Upper lobe of left lung (tissue), 6 donors: ENCODE measurements at regions not wholly inside any gene's neighbourhood (a gene's known extent, or its start where the extent isn't known, plus 50 kb on each side); places are given as distances from the start of the nearest gene placed in this dataset.

ENCODE experiments used
- ATAC-seq, 2 donors: fragments of 200-7000 bp; cut with Tn5 transposase; one replicate each; pipeline ENCODE4 v1.9.1; 2022; ENCODE audit warnings: mild to moderate bottlenecking in 2 of 2, moderate library complexity in 2 of 2; ENCODE audit not compliant: low FRiP score in 2 of 2
- DNase-seq, 2 donors: peaks; one replicate each; pipeline ENCODE4 v3.0.0-alpha.2; 2019 to 2020
- H3K27ac ChIP-seq, 4 donors: fragments of 200-600 bp; sonication (generic); one replicate each; pipeline ENCODE4 v1.5.1; 2016 to 2019
- H3K27me3 ChIP-seq, 4 donors: fragments of 200-600 bp; sonication (generic); one replicate each; pipeline ENCODE4 v1.5.1; 2017 to 2019
- H3K36me3 ChIP-seq, 4 donors: fragments of 200-600 bp; sonication (generic); one replicate each; pipeline ENCODE4 v1.5.1; 2016 to 2019
- H3K4me1 ChIP-seq, 4 donors: fragments of 200-600 bp; sonication (generic); one replicate each; pipeline ENCODE4 v1.5.1; 2018 to 2019
- H3K4me3 ChIP-seq, 4 donors: fragments of 200-600 bp; sonication (generic); one replicate each; pipeline ENCODE4 v1.5.1; 2017 to 2019; ENCODE audit warnings: mild to moderate bottlenecking in 2 of 4, moderate library complexity in 1 of 4
- H3K9me3 ChIP-seq, 4 donors: fragments of 200-600 bp; sonication (generic); one replicate each; pipeline ENCODE4 v1.5.1; 2018 to 2019
- EP300 ChIP-seq, 4 donors: sonication (generic); formaldehyde crosslinking; IDR thresholded peaks; one replicate each; pipeline ENCODE4 v1.5.1; 2017; ENCODE audit warnings: antibody characterized with exemption in 4 of 4, control low read depth in 2 of 4
- POLR2A ChIP-seq, 4 donors: fragments of 450-650 bp; IDR thresholded peaks; one replicate each; pipeline ENCODE4 v1.5.1; 2016 to 2017; ENCODE audit warnings: antibody characterized with exemption in 4 of 4, mild to moderate bottlenecking in 2 of 4
- POLR2AphosphoS5 ChIP-seq, 2 donors: sonication (generic); formaldehyde crosslinking; IDR thresholded peaks; one replicate each; pipeline ENCODE4 v1.5.1; 2017; ENCODE audit warnings: antibody characterized with exemption in 2 of 2
- WGBS, 2 donors: methylation state at CpG; one replicate each; pipeline ENCODE4 v1.1.5; 2017 to 2018; 5-methylcytosine and 5-hydroxymethylcytosine counted together
- TF ChIP-seq, protein P1 (sequence below), 6 experiments: fragments of 450-650 bp in 4 of 6; fragments of 200-600 bp in 2 of 6; sonication (generic) in 2 of 6; IDR thresholded peaks; one replicate each; pipeline ENCODE4 v1.5.1; 2016 to 2019; ENCODE audit warnings: antibody characterized with exemption in 6 of 6
- donor health status: DM: no; HTN: no; CAD: no; lungs with moderate emphysema.
- donor health status: DM: no; HTN: yes; CAD: no; lungs with severe emphysema.

DNA sequence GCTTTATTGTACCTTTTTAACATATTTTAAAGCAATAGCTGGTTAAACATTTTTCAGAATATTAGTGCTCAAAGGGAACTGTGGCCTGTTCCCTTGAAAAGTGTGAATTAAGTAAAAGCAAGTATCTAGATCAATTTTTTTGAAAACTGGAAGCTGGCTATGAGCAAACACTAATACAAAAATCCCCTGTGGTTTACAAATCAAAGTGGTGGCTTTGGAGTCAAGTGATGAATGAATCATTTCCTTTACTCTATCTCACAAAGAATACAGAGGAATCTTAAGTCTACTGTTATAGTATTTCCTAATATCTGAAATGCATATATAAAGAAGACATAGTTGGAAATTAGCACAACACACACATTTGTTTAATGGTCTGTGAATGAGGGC lies 212.4 kb upstream of the C9orf72 start:
- no peak overlapping the region for H3K4me3 ChIP-seq
- H3K36me3 ChIP-seq: no peaks in the 10 kb centered on the region
- no peaks in the 10 kb centered on the region for H3K4me1 ChIP-seq
- no peak overlapping the region for H3K27ac ChIP-seq
- no peaks in the 10 kb centered on the region for H3K27me3 ChIP-seq
- no peaks in the 10 kb centered on the region for H3K9me3 ChIP-seq
- TF ChIP-seq EP300 (IDR thresholded peaks at IDR 0.05): no peak
- TF ChIP-seq POLR2AphosphoS5 (IDR thresholded peaks at IDR 0.05): no peak
- TF ChIP-seq, protein P1, sequence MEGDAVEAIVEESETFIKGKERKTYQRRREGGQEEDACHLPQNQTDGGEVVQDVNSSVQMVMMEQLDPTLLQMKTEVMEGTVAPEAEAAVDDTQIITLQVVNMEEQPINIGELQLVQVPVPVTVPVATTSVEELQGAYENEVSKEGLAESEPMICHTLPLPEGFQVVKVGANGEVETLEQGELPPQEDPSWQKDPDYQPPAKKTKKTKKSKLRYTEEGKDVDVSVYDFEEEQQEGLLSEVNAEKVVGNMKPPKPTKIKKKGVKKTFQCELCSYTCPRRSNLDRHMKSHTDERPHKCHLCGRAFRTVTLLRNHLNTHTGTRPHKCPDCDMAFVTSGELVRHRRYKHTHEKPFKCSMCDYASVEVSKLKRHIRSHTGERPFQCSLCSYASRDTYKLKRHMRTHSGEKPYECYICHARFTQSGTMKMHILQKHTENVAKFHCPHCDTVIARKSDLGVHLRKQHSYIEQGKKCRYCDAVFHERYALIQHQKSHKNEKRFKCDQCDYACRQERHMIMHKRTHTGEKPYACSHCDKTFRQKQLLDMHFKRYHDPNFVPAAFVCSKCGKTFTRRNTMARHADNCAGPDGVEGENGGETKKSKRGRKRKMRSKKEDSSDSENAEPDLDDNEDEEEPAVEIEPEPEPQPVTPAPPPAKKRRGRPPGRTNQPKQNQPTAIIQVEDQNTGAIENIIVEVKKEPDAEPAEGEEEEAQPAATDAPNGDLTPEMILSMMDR (IDR thresholded peaks at IDR 0.05): no peak
- no peak for TF ChIP-seq POLR2A (IDR thresholded peaks at IDR 0.05)
- ATAC-seq (no peak), DNase-seq (no peak)

GRCh38 chr9:27787891-27788290 lies 214.6 kb upstream of the C9orf72 start:
- ATAC-seq (no peak), DNase-seq (no peak)
- Histone ChIP-seq H3K4me3 (no peak overlapping the region), H3K27ac (no peak overlapping the region), H3K36me3 (no peaks in the 10 kb centered on the region), H3K9me3 (no peaks in the 10 kb centered on the region), H3K27me3 (no peaks in the 10 kb centered on the region), H3K4me1 (no peaks in the 10 kb centered on the region)
- 54 to 69% methylated on average over 2 of the region's 2 CpGs for WGBS, 2 donors
- TF ChIP-seq EP300 (IDR thresholded peaks at IDR 0.05) (no peak), POLR2A (IDR thresholded peaks at IDR 0.05) (no peak), POLR2AphosphoS5 (IDR thresholded peaks at IDR 0.05) (no peak)
- TF ChIP-seq, protein P1 (IDR thresholded peaks at IDR 0.05): no peak

DNA sequence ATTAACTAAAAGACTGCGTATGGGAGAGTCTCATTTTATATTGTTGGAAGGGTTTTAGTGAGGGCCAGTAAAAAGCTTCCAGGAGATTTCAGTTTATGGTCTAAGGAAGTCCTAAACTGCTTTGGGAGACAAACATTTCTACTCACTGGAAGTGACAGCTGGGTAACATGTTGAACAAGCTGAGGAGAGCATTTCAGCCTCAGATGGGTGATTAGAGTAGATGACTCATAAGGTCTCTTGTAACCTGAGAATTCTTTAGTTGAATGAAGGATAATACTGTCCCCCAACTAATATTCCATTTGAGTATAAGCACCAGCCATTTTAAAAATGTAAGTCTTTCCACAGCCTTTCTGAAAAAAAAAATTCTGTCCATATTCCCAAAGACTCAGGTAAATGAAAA lies 218.0 kb upstream of the C9orf72 start:
- 83 to 88% methylated on average over 1 of the region's 1 CpG for WGBS, 2 donors
- Histone ChIP-seq H3K27me3 (no peaks in the 10 kb centered on the region), H3K36me3 (no peaks in the 10 kb centered on the region), H3K4me3 (no peak overlapping the region), H3K9me3 (no peaks in the 10 kb centered on the region), H3K4me1 (no peaks in the 10 kb centered on the region), H3K27ac (no peak overlapping the region)
- ATAC-seq: no peak
- TF ChIP-seq POLR2A (IDR thresholded peaks at IDR 0.05) (no peak), POLR2AphosphoS5 (IDR thresholded peaks at IDR 0.05) (no peak)
- TF ChIP-seq, protein P1 (IDR thresholded peaks at IDR 0.05): no peak
- DNase-seq: no peak

- no peak for ATAC-seq
- DNase-seq: no peak
- H3K4me3 ChIP-seq: no peak overlapping the region
These were observed 219.8 kb upstream of the C9orf72 start for GRCh38 chr9:27792971-27793689.

More at GRCh38 chr9:27792971-27793689, 219.8 kb upstream of the C9orf72 start:
- Histone ChIP-seq H3K9me3 (no peaks in the 10 kb centered on the region), H3K27ac (no peak overlapping the region), H3K27me3 (no peaks in the 10 kb centered on the region), H3K4me1 (no peaks in the 10 kb centered on the region), H3K36me3 (no peaks in the 10 kb centered on the region)
- TF ChIP-seq, protein P1 (IDR thresholded peaks at IDR 0.05): no peak
- TF ChIP-seq POLR2A (IDR thresholded peaks at IDR 0.05) (no peak), POLR2AphosphoS5 (IDR thresholded peaks at IDR 0.05) (no peak), EP300 (IDR thresholded peaks at IDR 0.05) (no peak)
- 73 to 83% methylated on average over 2 of the region's 2 CpGs for WGBS, 2 donors
